Adrenal gland (tissue), 9 donors: ENCODE measurements at regions not wholly inside any gene's neighbourhood (a gene's known extent, or its start where the extent isn't known, plus 50 kb on each side); places are given as distances from the start of the nearest gene placed in this dataset.

Source experiments
- DNase-seq, 7 donors: peaks; one replicate each; pipeline ENCODE4 v3.0.0-alpha.2; 2019 to 2020
- H3K27ac ChIP-seq, 5 donors: fragments of 200-600 bp; sonication (generic) in 4 of 5; 1 replicate in 3 of 5; 2 replicates in 2 of 5; pipeline versions ENCODE4 v1.5.1 to v1.8.0; 2016 to 2020; ENCODE audit warnings: mild to moderate bottlenecking in 1 of 5
- H3K27me3 ChIP-seq: fragments of 200-600 bp; 2 replicates; pipeline ENCODE4 v1.8.0; 2021
- H3K36me3 ChIP-seq, 2 donors: fragments of 200-600 bp; replicated peaks in 1 of 2; 1 replicate in 1 of 2; 2 replicates in 1 of 2; pipeline versions ENCODE4 v1.5.1 to v1.8.0; 2018 to 2022
- H3K4me1 ChIP-seq, 2 donors: fragments of 200-600 bp; replicated peaks in 1 of 2; 1 replicate in 1 of 2; 2 replicates in 1 of 2; pipeline versions ENCODE4 v1.5.1 to v1.8.0; 2018 to 2021
- H3K4me3 ChIP-seq, 4 donors: fragments of 200-600 bp; sonication (generic) in 3 of 4; one replicate each; pipeline ENCODE4 v1.5.1; 2016 to 2018
- H3K9me3 ChIP-seq, 3 donors: fragments of 200-600 bp; sonication (generic) in 1 of 3; replicated peaks in 1 of 3; 1 replicate in 2 of 3; 2 replicates in 1 of 3; pipeline versions ENCODE4 v1.5.1 to v1.8.0; 2016 to 2021
- POLR2A ChIP-seq, 2 donors: fragments of 450-650 bp; IDR thresholded peaks; one replicate each; pipeline ENCODE4 v1.6.1; 2017; ENCODE audit warnings: antibody characterized with exemption in 2 of 2, mild to moderate bottlenecking in 2 of 2, moderate library complexity in 1 of 2
- WGBS, 4 donors: extraction: QIAGEN DNeasy Blood & Tissue Kit in 2 of 4; methylation state at CpG; one replicate each; pipeline versions ENCODE4 v1.1.5 to v1.1.7; 2013 to 2017; 5-methylcytosine and 5-hydroxymethylcytosine counted together
- intact Hi-C, 2 donors: fragments of 100-400 bp; cut with DNase I; formaldehyde crosslinking; loops; one replicate each; pipeline versions ENCODE4 v1.14.1 to v1.15.0; 2022 to 2023
- TF ChIP-seq, protein P1 (sequence below), 6 experiments: fragments of 450-650 bp in 4 of 6; fragments of 200-600 bp in 2 of 6; sonication (generic) in 1 of 6; IDR thresholded peaks; 1 replicate in 5 of 6; 2 replicates in 1 of 6; pipeline versions ENCODE4 v1.5.1 to v1.8.0; 2016 to 2021; ENCODE audit warnings: antibody characterized with exemption in 6 of 6, mild to moderate bottlenecking in 2 of 6, moderate library complexity in 1 of 6
- donor health status: healthy with polysubstance abuse.
- donor health status: Bipolar disorder and iron deficiency.
- donor health status: DM: yes; HTN: yes; CAD: no.
- donor health status: DM: no; HTN: no; CAD: no.
- donor health status: DM: no; HTN: no; CAD: no.

DNA sequence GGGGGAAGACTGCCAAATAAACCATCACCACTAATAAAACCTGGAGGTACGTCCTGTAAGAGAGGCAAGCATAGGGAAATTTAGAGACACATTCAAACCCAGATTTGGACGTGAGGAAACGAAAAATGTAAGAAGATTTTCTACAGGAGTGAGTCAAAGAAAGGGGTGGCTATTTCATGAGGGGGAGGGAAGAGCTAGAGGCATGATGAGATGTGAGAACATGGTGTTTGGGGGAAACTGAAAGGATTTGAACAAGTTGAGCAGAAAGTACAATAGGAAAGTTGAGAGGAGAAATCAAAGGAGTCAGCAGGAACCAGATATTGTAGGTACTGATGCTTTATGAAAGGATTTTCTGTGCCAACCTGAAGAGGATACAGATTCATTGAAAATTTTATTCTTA lies 179.1 kb upstream of the HS3ST5 start:
- H3K27me3 ChIP-seq, result no peaks in the 10 kb centered on the region
- H3K9me3 ChIP-seq, result no peaks in the 10 kb centered on the region
- WGBS, 4 donors, result 68 to 77% (median 72%) methylated on average over 3 of the region's 3 CpGs
- no peaks in the 10 kb centered on the region for H3K36me3 ChIP-seq
- DNase-seq, result no peak
- H3K27ac ChIP-seq, result no peak overlapping the region
- H3K4me1 ChIP-seq, result no peaks in the 10 kb centered on the region
- intact Hi-C loops, result no loop called here
- TF ChIP-seq, protein P1, sequence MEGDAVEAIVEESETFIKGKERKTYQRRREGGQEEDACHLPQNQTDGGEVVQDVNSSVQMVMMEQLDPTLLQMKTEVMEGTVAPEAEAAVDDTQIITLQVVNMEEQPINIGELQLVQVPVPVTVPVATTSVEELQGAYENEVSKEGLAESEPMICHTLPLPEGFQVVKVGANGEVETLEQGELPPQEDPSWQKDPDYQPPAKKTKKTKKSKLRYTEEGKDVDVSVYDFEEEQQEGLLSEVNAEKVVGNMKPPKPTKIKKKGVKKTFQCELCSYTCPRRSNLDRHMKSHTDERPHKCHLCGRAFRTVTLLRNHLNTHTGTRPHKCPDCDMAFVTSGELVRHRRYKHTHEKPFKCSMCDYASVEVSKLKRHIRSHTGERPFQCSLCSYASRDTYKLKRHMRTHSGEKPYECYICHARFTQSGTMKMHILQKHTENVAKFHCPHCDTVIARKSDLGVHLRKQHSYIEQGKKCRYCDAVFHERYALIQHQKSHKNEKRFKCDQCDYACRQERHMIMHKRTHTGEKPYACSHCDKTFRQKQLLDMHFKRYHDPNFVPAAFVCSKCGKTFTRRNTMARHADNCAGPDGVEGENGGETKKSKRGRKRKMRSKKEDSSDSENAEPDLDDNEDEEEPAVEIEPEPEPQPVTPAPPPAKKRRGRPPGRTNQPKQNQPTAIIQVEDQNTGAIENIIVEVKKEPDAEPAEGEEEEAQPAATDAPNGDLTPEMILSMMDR (IDR thresholded peaks at IDR 0.05), result no peak
- TF ChIP-seq POLR2A (IDR thresholded peaks at IDR 0.05), result no peak
- no peak overlapping the region for H3K4me3 ChIP-seq

DNA sequence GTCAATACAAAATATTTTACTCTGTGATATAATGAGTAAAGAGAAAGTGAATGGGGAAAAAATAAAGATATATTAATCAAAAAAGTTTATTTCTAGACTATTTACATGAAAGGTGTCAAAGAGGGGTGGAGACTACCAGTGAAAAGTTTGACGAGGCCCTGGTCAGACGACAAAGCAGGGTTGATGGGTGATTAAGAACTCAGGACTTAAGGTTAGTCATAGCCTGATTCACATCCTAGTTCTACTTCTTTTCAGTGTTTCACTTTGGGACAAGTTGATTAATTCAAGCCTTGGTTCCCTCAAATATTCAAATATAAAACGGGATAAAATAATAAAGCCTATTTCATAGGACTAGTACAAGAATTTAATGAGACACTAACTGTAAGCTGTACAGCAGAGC lies 178.2 kb upstream of the HS3ST5 start:
- H3K9me3 ChIP-seq, result no peaks in the 10 kb centered on the region
- no peak for TF ChIP-seq POLR2A (IDR thresholded peaks at IDR 0.05)
- TF ChIP-seq, protein P1 (IDR thresholded peaks at IDR 0.05), result no peak
- H3K4me3 ChIP-seq, result no peak overlapping the region
- no peaks in the 10 kb centered on the region for H3K36me3 ChIP-seq
- intact Hi-C loops, result no loop called here
- DNase-seq, result no peak
- WGBS, 4 donors, result 65 to 81% (median 74%) methylated on average over 3 of the region's 3 CpGs
- no peaks in the 10 kb centered on the region for H3K27me3 ChIP-seq
- no peak overlapping the region for H3K27ac ChIP-seq
- H3K4me1 ChIP-seq, result no peaks in the 10 kb centered on the region

DNA sequence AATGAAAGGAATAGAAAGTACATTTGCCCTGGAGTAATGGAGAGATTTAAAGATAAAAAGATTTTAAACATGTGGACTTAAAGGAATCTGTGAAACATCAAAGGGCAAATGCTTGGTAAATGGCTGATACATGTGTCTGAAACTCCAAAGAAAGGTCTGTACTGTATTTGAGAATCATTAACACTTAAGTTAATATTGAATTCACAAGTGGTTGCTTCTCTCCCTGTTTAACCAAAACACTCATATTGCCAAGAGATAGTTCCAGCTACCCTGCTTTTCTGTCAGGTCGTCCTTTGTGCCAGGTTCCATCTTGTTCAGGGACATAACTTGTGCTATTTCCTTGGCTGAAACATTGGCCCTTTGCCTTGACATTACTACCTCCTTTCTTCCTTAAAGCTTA lies 171.3 kb upstream of the HS3ST5 start:
- intact Hi-C loops, result no loop called here
- WGBS, 4 donors, result 23 to 60% (median 31%) methylated on average over 1 of the region's 1 CpG
- TF ChIP-seq, protein P1 (IDR thresholded peaks at IDR 0.05), result no peak
- no peak for TF ChIP-seq POLR2A (IDR thresholded peaks at IDR 0.05)

DNA sequence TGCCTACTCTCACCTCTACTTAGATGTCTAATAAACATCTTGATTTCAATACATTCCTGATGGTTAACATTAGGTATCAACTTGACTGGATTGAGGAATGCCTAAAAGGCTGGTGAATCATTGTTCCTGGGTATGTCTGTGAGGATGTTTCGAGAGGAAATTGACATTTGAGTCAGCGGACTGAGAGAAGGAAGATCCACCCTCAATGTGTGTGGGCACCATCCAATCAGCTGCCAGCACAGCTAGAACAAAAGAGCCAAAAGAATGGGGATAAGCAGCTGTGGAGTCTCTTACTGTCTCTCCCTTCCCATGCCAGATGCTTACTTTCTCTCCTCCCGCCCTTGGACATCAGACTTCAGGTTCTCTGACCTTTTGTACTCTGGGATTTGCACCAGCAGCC lies 128.6 kb upstream of the HS3ST5 start:
- Histone ChIP-seq H3K27me3 (no peaks in the 10 kb centered on the region), H3K9me3 (peaks cover 0 to 3% (median 0%) of the 10 kb centered on the region in 3 donors), H3K36me3 (no peaks in the 10 kb centered on the region), H3K27ac (no peak overlapping the region), H3K4me1 (no peaks in the 10 kb centered on the region), H3K4me3 (no peak overlapping the region)
- 81 to 90% (median 85%) methylated on average over 3 of the region's 3 CpGs for WGBS, 4 donors
- intact Hi-C loops, result no loop called here
- TF ChIP-seq, protein P1 (IDR thresholded peaks at IDR 0.05), result no peak
- TF ChIP-seq POLR2A (IDR thresholded peaks at IDR 0.05), result no peak
- no peak for DNase-seq

More for the DNA sequence above, 171.3 kb upstream of the HS3ST5 start:
- Histone ChIP-seq H3K27ac (no peak overlapping the region), H3K36me3 (no peaks in the 10 kb centered on the region), H3K4me1 (no peaks in the 10 kb centered on the region), H3K4me3 (no peak overlapping the region), H3K27me3 (no peaks in the 10 kb centered on the region), H3K9me3 (no peaks in the 10 kb centered on the region)
- DNase-seq, result no peak
